Esophagus squamous epithelium (tissue), 4 donors: ENCODE measurements at regions not wholly inside any gene's neighbourhood (a gene's known extent, or its start where the extent isn't known, plus 50 kb on each side); places are given as distances from the start of the nearest gene placed in this dataset.

Experiments
- POLR2A ChIP-seq, 4 donors: fragments of 450-650 bp; IDR thresholded peaks; one replicate each; pipeline ENCODE4 v1.6.1; 2017; ENCODE audit warnings: antibody characterized with exemption in 4 of 4, mild to moderate bottlenecking in 4 of 4, moderate library complexity in 3 of 4
- TF ChIP-seq, protein P1 (sequence below), 6 experiments: fragments of 450-650 bp in 4 of 6; fragments of 200-600 bp in 2 of 6; sonication (generic) in 2 of 6; IDR thresholded peaks; one replicate each; pipeline ENCODE4 v1.5.1; 2016 to 2019; ENCODE audit warnings: antibody characterized with exemption in 6 of 6, mild to moderate bottlenecking in 4 of 6, moderate library complexity in 4 of 6

DNA sequence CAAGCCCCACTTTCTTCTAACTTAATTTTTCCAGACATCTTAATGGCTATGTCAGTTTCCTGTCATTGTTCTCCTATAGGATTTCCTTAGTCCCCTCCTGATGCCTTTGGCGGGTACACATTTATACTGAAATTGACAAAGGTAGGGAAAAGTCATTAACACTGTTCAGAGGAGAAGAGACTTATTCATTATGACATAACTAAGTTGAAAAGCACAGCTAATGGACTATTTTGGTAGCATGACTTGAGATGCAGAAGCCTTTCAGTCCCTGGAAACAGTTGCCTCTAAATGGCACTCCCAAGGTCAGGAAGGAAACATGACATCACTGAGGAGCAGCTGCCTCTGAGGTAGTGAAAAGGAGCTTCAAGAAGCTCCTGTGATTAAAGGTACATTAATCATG lies 317.5 kb upstream of the KITLG start:
- TF ChIP-seq, protein P1, sequence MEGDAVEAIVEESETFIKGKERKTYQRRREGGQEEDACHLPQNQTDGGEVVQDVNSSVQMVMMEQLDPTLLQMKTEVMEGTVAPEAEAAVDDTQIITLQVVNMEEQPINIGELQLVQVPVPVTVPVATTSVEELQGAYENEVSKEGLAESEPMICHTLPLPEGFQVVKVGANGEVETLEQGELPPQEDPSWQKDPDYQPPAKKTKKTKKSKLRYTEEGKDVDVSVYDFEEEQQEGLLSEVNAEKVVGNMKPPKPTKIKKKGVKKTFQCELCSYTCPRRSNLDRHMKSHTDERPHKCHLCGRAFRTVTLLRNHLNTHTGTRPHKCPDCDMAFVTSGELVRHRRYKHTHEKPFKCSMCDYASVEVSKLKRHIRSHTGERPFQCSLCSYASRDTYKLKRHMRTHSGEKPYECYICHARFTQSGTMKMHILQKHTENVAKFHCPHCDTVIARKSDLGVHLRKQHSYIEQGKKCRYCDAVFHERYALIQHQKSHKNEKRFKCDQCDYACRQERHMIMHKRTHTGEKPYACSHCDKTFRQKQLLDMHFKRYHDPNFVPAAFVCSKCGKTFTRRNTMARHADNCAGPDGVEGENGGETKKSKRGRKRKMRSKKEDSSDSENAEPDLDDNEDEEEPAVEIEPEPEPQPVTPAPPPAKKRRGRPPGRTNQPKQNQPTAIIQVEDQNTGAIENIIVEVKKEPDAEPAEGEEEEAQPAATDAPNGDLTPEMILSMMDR (IDR thresholded peaks at IDR 0.05) = no peak
- TF ChIP-seq POLR2A (IDR thresholded peaks at IDR 0.05) = no peak
